Fibroblast of gingiva (primary cell): ENCODE measurements at regions not wholly inside any gene's neighbourhood (a gene's known extent, or its start where the extent isn't known, plus 50 kb on each side); places are given as distances from the start of the nearest gene placed in this dataset.

Experiments used
- DNase-seq: peaks from one replicate; pipeline ENCODE4 v3.0.0-alpha.2; 2011; ENCODE audit warnings: low read depth

GRCh38 chr6:14783594-14783993, 462.3 kb upstream of the JARID2 start:
- no peak for DNase-seq

DNA sequence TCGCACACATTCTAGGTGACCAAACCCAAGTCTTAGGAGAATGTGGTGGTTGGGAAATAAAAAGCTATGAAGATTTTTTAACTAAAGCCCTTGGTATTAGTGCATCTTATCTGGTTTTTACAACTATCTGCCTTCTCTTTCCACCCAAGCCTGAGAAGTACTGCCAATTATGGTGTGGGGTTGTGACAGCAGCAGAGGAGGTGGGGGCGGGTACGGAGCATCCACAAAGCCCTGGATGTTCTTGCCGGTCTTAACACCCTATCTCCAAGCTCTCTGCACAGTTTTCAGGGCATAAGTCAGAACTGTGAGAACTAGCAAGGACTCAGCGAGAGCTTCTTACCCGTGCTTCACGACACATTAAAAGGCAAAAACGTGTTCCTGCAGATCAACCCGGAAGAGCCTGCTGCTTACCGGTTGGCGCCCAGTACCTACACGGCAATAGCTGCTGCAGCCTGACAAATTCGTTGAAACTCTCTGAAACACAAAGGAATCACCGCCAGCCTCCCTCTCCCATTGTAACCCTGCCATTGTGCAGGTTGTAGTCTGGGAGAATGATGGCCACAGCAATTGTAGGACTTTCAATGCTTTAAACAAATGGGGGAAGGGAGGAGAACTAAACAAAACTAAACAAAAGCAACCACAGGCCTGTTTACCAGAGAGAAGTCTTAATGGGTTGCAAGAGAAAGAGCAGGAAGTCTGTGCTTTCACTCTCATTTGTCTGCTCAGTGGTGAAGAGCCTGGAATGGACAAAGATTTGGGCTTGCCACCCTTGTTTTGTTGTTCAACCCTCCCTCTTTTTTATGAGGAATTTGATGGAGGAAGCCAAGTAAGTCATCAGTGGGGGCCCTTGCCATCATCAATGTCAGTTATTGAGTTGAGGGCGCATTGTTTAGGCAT, 461.0 kb upstream of the JARID2 start:
- DNase-seq = no peak

GRCh38 chr6:14785493-14785790, 460.4 kb upstream of the JARID2 start:
- no peak for DNase-seq

DNA sequence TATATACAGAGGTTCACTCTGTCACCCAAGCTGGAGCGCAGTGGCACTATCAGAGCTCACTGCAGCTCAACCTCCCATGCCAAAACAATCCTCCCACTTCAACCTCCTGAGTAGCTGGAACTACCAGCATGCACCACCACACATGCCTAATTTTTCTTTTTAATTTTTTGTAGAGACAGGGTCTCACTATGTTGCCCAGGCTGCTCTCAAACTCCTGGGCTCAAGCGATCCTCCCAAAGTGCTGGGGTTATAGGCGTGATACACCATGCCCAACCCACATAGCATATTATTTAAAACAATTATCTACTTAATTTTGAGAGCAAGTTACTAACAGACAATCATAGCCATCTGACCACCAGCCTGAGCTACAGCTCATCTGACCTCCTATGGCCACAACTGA, 459.9 kb upstream of the JARID2 start:
- no peak for DNase-seq

DNA sequence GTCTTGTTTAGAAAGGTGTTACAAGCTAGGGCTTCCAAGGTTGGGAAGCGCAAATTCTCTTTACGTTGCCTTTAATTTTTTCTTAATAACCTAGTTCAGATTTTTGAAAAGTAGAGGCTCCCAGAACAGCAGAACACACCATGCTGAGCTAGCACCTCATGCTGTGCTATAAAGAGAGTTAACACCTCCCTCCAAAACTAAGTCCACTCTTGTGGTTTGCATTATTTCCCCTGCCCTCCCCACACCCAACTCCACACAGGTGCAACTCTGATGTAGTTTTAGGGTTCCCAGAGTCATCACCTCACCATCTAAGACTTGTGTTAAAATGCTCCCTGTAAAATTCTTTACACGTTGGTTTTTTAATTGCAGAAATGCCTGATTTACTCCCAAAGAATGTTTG, 459.4 kb upstream of the JARID2 start:
- DNase-seq = no peak

- DNase-seq = no peak
These were observed 458.6 kb upstream of the JARID2 start for GRCh38 chr6:14787250-14787649.

GRCh38 chr6:14787677-14788076, 458.2 kb upstream of the JARID2 start:
- DNase-seq = no peak

DNA sequence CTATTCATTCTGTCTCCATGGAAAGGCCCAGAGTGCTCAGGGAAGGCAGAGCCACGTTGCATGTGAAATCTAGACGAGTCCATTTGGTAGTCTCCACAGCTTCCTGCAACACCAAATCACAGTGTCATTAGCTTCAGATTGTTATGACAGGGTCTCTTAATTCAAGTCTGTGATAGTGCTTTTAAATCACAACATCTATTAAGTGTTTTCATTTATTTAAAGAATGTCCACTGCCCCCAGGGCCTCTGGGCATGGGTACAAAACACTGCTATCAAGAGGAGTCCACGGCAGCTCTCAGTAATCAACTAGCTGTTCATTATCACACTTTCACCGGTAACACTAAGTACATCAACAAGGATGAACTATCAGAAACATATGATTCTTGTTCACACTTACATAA, 455.9 kb upstream of the JARID2 start:
- no peak for DNase-seq

DNA sequence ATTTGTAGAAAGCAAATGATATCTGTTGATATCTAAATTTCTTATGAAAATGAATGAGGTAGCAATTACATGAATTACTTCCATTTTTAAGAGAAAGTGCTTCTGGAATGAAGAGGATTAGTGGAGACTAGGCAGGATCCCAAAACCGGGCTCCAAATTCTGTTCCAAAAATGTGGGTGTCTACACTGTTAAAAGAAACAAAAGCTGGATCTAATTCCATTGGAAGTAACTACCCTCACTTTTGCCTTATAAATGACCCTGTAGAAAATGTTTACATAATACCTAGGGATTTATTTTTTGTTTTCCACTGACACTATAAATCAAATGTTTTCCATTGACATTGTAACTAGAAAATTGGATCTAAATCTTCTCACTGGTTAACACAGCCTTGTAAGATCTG, 454.9 kb upstream of the JARID2 start:
- no peak for DNase-seq

GRCh38 chr6:14791526-14791925, 454.3 kb upstream of the JARID2 start:
- no peak for DNase-seq

- no peak for DNase-seq
These were observed 453.5 kb upstream of the JARID2 start for GRCh38 chr6:14792118-14792955.

DNA sequence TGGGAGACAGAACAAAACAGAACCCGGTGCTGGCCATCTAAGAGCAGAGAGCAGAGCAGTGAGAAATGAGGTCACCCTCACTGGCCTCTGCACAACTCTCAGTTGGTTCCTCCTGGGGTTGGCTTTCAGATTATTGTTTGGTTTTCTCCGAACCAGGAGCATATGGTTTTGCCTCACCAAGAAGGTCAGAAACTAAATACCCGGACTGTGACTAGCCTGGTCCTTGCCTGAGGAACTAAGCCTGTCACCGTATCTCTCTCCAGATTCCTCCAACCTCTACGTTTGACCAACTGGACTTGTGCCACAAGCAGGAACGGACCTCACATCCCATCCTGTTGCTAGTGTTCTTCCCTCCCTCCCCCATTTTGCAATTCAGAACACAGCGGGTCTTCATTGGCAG, 450.4 kb upstream of the JARID2 start:
- no peak for DNase-seq

DNA sequence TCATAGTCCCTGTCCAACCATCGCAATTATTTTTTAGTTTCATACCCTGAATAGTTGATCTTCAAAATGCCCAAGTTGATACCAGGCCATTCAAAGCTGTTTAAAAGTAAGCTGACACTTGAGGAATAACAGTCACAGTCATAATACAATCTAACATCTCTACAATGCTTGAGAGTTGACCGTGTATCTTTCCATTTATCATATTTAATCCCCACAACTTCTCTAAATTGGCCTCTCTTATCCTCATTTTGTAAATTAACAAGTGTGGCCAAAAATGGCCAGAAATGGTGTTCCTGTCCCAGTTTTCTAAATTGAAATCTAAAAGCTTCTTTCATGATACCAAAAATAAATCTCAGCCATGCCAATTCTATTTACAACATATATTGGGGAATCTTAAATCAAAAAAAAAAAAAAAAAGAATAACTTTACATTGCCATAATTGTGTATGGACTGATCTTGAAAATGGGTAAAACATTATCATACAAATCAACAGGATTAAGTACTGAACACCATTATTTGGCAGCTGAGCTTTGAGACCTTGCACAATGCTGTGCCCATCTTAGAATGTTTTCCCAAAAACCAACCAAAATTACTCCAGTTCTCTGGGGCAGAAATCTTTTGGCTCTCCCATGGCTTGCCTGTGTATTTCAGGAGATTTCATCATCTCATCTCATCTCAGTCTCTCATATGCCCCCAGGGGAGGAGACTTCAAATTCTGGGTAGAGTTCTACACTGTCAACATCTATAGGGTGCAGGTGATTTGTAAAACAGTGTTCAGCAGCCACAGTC, 448.7 kb upstream of the JARID2 start:
- peak; percentile 65 for DNase-seq

DNA sequence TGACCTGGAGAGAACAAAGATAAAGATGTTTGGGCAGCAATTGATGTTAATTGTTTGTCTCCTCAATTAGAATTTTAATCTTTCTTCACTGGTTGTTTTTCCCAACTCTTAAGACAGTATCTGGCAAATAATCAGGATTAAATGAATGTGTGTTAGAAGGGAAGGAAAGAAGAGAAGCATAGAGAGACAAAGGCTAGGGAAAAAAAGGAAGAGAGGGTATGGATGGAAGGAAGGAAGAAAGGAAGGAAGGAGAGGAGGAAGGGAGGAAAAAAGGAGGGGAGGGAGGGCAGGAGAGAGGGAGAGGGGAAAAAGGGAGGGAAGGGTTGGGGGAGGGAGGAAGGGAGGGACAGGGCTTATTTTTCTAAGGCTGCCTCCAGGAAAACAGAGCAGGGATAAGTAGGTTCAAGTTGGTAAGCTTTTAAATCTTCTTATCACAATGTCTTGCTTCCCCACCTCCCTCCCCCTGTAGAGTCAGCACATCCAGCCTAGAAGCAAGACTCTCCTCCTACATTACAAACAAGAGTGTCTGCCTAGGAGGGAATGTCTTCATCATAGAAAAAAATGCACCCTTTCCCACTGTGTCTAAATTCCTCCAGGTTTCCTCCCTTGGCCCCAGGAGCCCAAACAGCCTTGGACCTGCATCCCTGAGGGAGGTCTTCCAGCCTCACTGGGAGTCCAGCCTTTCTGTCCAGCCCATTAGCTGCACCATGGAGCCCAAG, 447.8 kb upstream of the JARID2 start:
- no peak for DNase-seq

DNA sequence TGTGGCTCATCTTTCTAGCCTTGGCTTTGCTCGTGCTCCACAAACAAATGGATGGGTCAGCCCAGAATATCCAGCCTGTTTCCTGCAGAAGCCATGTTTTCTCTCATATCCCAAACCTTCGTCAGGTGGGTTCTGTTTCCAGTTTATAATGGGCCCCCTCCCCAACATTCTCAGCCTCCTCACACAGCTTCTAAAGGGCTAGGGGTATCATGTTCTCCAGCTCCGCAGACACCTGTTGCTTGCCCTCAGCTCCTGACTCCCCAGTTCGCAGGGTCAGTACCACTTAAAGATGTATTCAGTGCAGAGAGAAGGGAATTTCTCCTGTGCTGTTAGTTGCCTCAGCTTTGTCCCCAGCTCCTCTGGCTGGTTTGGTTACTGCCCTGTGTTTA, 447.3 kb upstream of the JARID2 start:
- DNase-seq = no peak

DNA sequence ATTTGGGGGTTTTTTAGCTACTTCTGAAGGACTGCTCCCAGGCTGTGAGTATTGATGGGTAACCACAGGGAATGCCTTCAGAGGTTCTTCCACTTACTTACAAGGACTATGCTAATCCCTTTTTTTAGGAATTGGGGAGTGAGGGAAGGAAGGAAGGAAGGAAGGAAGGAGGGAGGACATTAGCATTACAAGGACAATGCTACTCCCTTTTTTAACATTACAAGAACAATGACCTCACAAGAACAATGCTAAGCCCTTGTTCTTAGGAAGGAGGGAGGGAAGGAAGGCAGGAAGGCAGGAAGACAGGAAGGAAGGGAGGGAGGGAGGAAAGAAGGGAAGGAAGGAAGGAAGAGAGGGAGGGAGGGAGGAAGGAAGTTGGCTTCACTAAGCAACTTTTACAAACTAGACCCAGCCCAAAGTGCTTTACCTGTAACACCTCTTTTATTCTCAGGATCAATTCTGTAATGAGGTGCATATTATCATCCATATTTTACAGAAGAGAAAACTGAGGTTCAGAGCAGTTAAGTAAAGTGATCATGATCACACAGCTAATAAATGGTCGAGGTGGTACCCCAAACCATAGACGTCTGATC, 446.8 kb upstream of the JARID2 start:
- DNase-seq = no peak

DNA sequence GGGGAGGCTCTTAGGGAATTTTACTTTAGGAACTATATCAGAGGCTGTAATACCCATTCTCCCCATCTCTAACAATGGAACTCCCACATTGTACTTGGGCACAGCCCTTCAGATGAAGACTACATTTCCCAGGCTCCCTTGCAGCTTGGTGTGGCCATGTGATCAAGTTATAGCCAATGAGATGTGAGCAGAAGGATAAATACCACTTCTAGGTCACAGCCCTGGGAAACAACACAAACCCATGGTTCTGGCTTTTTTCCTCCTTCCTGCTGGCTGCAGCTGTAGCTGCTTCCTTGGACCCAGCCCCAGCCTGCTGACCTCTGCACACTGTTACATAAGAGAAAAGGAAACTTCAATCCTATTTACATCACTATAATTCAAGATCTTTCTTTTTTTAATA, 445.9 kb upstream of the JARID2 start:
- DNase-seq = peak; percentile 73

- DNase-seq = no peak
These were observed 443.2 kb upstream of the JARID2 start for GRCh38 chr6:14802514-14803160.

DNA sequence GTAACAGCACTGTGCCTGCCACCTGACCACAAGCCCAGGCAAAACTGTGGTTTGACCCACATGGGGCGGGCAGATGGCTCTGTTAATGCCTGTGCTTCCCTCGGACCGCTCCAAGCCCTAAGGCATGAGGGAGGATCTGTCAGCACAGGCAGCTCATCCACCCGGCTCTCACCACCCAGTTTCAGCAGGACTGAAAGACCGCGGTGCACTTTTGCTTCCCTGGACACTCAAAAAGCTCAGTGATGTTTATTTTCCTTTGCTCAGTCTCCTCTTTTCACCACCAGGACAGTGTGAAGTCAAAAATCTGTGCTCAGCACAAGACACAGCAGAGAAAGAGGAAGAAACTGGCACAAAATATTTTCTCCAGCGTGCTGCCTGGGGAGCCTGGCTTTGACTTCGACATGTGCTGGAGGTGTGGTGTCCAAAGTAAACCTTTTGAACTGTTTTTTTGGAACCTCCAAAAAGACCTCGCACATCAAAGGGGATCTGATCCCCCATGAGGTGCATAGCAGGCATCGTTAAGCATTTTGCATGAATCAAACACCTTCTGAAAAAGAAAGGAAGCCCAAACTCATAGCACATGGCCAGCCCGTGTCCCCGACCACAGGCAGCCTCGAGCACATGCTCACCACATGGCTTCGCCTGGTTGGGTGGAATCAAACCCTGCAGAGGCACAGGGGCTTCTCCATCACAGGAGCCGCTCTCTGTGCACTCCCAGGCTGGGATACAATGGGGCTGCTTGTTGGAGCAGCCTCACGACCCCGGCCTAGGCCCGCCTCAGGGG, 441.7 kb upstream of the JARID2 start:
- DNase-seq = no peak

GRCh38 chr6:14804785-14805210, 441.1 kb upstream of the JARID2 start:
- DNase-seq = peak; percentile 55
